Thymus (tissue), 11 donors: ENCODE measurements at regions not wholly inside any gene's neighbourhood (a gene's known extent, or its start where the extent isn't known, plus 50 kb on each side); places are given as distances from the start of the nearest gene placed in this dataset.

Experiments
- DNase-seq, 9 donors: peaks; one replicate each; pipeline ENCODE4 v3.0.0-alpha.2; 2013; ENCODE audit warnings: low spot score in 9 of 9, low read depth in 6 of 9, missing footprints in 1 of 9
- H3K27ac ChIP-seq, 2 donors: one replicate each; pipeline ENCODE4 v1.5.1; 2013; ENCODE audit warnings: control low read depth in 1 of 2, low read depth in 1 of 2, low read length in 1 of 2, mild to moderate bottlenecking in 1 of 2, moderate library complexity in 1 of 2
- H3K27me3 ChIP-seq, 2 donors: one replicate each; pipeline ENCODE4 v1.5.1; 2013; ENCODE audit warnings: low read length in 1 of 2; ENCODE audit not compliant: control insufficient read depth in 2 of 2, insufficient read depth in 1 of 2
- H3K36me3 ChIP-seq, 2 donors: one replicate each; pipeline ENCODE4 v1.5.1; 2013; ENCODE audit warnings: low read length in 1 of 2, mild to moderate bottlenecking in 1 of 2, moderate library complexity in 1 of 2; ENCODE audit not compliant: control insufficient read depth in 2 of 2, insufficient read depth in 2 of 2
- H3K4me1 ChIP-seq, 2 donors: one replicate each; pipeline ENCODE4 v1.5.1; 2013; ENCODE audit warnings: low read length in 2 of 2; ENCODE audit not compliant: control insufficient read depth in 2 of 2, insufficient read depth in 2 of 2
- H3K4me3 ChIP-seq, 2 donors: one replicate each; pipeline ENCODE4 v1.5.1; 2013; ENCODE audit warnings: low read length in 2 of 2, control low read depth in 1 of 2, mild to moderate bottlenecking in 1 of 2
- H3K9me3 ChIP-seq, 2 donors: one replicate each; pipeline ENCODE4 v1.5.1; 2013; ENCODE audit warnings: low read length in 1 of 2, mild to moderate bottlenecking in 1 of 2; ENCODE audit not compliant: control insufficient read depth in 2 of 2, insufficient read depth in 1 of 2
- WGBS: extraction: QIAGEN DNeasy Blood & Tissue Kit; methylation state at CpG from one replicate; pipeline ENCODE4 v1.1.7; 2013; 5-methylcytosine and 5-hydroxymethylcytosine counted together
- donor health status: healthy.

GRCh38 chr1:38420666-38421065 is 374.1 kb upstream of the POU3F1 start:
- Histone ChIP-seq H3K36me3 (no peaks in the 10 kb centered on the region), H3K27ac (no peak overlapping the region), H3K4me1 (no peaks in the 10 kb centered on the region), H3K9me3 (no peaks in the 10 kb centered on the region), H3K4me3 (no peak overlapping the region), H3K27me3 (no peaks in the 10 kb centered on the region)
- DNase-seq = no peak
- WGBS = 86% methylated on average over 4 of the region's 4 CpGs

GRCh38 chr1:38418195-38419030 is 371.8 kb upstream of the POU3F1 start:
- Histone ChIP-seq H3K27me3 (no peaks in the 10 kb centered on the region), H3K4me3 (no peak overlapping the region), H3K4me1 (no peaks in the 10 kb centered on the region), H3K36me3 (no peaks in the 10 kb centered on the region), H3K27ac (no peak overlapping the region), H3K9me3 (no peaks in the 10 kb centered on the region)
- 89% methylated on average over 9 of the region's 9 CpGs for WGBS
- DNase-seq = peak in 1 of 9 donors; percentile 5

GRCh38 chr1:38403667-38404066 is 357.1 kb upstream of the POU3F1 start:
- Histone ChIP-seq H3K4me3 (no peak overlapping the region), H3K27ac (no peak overlapping the region), H3K27me3 (no peaks in the 10 kb centered on the region), H3K36me3 (no peaks in the 10 kb centered on the region), H3K9me3 (peaks cover 0 to 6% of the 10 kb centered on the region in 2 donors), H3K4me1 (no peaks in the 10 kb centered on the region)
- DNase-seq = no peak
- 84% methylated on average over 2 of the region's 2 CpGs for WGBS

GRCh38 chr1:38402230-38402815 is 355.7 kb upstream of the POU3F1 start:
- Histone ChIP-seq H3K36me3 (no peaks in the 10 kb centered on the region), H3K27ac (no peak overlapping the region), H3K27me3 (no peaks in the 10 kb centered on the region), H3K4me3 (no peak overlapping the region), H3K9me3 (peaks cover 0 to 6% of the 10 kb centered on the region in 2 donors), H3K4me1 (no peaks in the 10 kb centered on the region)
- WGBS = 88% methylated on average over 2 of the region's 2 CpGs
- DNase-seq = no peak

- Histone ChIP-seq H3K27me3 (no peaks in the 10 kb centered on the region), H3K27ac (no peak overlapping the region), H3K4me3 (no peak overlapping the region), H3K4me1 (no peaks in the 10 kb centered on the region), H3K36me3 (no peaks in the 10 kb centered on the region), H3K9me3 (no peaks in the 10 kb centered on the region)
- 97% methylated on average over 1 of the region's 1 CpG for WGBS
- DNase-seq = no peak
Measured at GRCh38 chr1:38396606-38397005, 350.0 kb upstream of the POU3F1 start.

GRCh38 chr1:38394303-38394702 is 347.7 kb upstream of the POU3F1 start:
- H3K27me3 ChIP-seq = no peaks in the 10 kb centered on the region
- no peaks in the 10 kb centered on the region for H3K36me3 ChIP-seq
- H3K27ac ChIP-seq = no peak overlapping the region
- DNase-seq = no peak
- no peak overlapping the region for H3K4me3 ChIP-seq
- H3K4me1 ChIP-seq = no peaks in the 10 kb centered on the region
- H3K9me3 ChIP-seq = no peaks in the 10 kb centered on the region

GRCh38 chr1:38392861-38393260 is 346.3 kb upstream of the POU3F1 start:
- no peak overlapping the region for H3K27ac ChIP-seq
- no peak overlapping the region for H3K4me3 ChIP-seq
- no peaks in the 10 kb centered on the region for H3K9me3 ChIP-seq
- no peak for DNase-seq
- 87% methylated on average over 2 of the region's 2 CpGs for WGBS
- no peaks in the 10 kb centered on the region for H3K27me3 ChIP-seq
- H3K4me1 ChIP-seq = no peaks in the 10 kb centered on the region
- no peaks in the 10 kb centered on the region for H3K36me3 ChIP-seq

GRCh38 chr1:38381256-38381655 is 334.7 kb upstream of the POU3F1 start:
- H3K4me3 ChIP-seq = no peak overlapping the region
- H3K27me3 ChIP-seq = no peaks in the 10 kb centered on the region
- 91% methylated on average over 8 of the region's 8 CpGs for WGBS
- no peaks in the 10 kb centered on the region for H3K9me3 ChIP-seq
- H3K27ac ChIP-seq = no peak overlapping the region
- no peak for DNase-seq
- H3K4me1 ChIP-seq = no peaks in the 10 kb centered on the region
- no peaks in the 10 kb centered on the region for H3K36me3 ChIP-seq

GRCh38 chr1:38376577-38376976 is 330.0 kb upstream of the POU3F1 start:
- no peaks in the 10 kb centered on the region for H3K9me3 ChIP-seq
- H3K27ac ChIP-seq = no peak overlapping the region
- H3K4me3 ChIP-seq = no peak overlapping the region
- no peaks in the 10 kb centered on the region for H3K4me1 ChIP-seq
- H3K27me3 ChIP-seq = no peaks in the 10 kb centered on the region
- 59% methylated on average over 2 of the region's 2 CpGs for WGBS
- no peaks in the 10 kb centered on the region for H3K36me3 ChIP-seq
- DNase-seq = no peak
